Left hindlimb (tissue), 1 donor: ENCODE measurements at regions not wholly inside any gene's neighbourhood (a gene's known extent, or its start where the extent isn't known, plus 50 kb on each side); places are given as distances from the start of the nearest gene placed in this dataset.
"Not testable (repeated sequence)": the region's sequence is repeated elsewhere in the genome, so short reads cannot be mapped to it uniquely, and the experiment has no call there.

ENCODE experiments used
- DNase-seq: peaks from one replicate; pipeline ENCODE4 v3.0.0-alpha.2; 2018

DNA sequence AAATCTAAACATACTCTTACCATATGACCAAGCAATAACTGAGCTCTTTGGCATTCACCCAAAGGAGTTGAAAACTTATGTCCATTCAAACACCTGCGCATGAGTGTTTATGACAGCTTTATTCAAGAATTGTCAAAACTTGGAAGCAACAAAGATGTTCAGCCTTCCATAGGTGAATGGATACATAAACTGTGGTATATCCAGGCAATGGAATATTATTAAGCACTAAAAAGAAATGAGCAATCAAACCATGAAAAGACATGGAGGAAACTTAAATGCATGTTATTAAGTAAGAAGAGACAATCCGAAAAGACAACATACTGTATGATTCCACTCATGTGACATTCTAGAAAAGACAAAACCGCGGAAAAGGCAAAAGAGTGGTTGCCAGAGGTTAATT lies 312.0 kb upstream of the TMC3 start:
- DNase-seq, result no peak

DNA sequence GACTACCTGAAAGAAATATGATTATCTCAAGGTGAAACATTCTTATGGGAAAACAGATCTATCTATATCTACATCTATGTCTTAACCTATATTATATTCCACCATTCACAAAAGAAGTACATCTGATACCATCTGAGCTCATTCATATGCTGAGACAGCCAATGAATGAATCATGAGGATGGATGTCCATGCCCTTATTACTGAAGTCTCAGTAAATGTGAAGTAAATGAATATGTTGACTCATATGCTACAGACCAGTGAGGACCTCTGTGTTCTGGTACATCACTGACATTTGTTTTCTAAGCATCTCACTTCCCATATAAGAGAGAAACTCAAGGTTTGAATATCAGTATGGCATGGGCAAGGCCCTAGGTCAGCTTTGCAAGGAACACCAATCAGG lies 311.2 kb upstream of the TMC3 start:
- DNase-seq, result no peak

DNA sequence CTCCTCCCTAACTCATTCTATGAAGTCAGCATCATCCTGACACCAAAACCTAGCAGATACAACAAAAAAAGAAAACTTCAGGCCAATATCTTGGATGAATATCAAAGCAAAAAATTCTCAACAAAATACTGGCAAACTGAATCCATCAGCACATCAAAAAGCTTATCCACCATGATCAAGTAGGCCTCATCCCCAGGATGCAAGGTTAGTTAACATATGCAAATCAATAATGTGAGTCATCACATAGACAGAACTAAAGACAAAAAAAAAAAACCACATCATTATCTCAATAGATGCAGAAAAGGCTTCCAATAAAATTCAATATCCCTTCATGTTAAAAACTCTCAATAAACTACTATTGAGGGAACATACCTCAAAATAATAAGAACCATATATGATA lies 306.8 kb upstream of the TMC3 start:
- DNase-seq, result no peak

DNA sequence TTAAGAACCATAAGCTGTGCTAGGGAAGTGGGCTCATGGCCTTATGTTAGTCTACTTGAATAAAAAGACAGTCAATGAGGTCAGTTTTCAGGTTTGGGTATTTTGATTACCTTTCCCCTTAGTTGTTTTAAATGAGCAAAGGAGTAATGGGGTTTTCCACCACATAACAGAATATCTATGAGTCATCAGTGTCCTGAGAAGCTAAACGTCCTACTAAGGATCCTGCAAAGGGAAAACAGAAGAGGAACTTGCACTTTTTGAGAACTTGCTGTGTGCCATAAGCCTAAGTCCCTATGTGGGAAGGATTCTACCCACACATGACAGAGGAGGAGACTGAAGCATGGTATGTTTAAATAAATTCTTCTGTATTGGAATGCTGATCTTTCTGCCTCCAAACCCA lies 292.8 kb upstream of the TMC3 start:
- no peak for DNase-seq

DNA sequence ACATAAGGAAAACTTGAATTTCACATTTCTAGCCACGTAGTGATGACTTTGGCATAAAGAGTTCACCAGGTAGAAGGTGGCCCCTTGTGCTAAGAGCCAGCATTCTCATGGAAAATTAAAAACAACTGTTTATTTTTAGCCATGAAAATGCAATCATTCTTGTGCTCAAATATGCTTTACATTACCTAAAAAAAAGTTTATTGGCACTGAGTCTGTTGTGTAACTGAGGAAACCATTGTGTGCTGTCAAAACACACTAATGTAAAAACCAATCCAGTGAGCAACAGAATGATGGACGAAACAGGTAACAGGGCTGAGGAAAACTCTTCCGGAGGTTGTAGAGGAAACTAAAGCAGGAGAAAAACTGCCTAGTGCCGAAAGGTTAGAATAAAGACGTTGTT lies 287.0 kb upstream of the TMC3 start:
- DNase-seq, result no peak

DNA sequence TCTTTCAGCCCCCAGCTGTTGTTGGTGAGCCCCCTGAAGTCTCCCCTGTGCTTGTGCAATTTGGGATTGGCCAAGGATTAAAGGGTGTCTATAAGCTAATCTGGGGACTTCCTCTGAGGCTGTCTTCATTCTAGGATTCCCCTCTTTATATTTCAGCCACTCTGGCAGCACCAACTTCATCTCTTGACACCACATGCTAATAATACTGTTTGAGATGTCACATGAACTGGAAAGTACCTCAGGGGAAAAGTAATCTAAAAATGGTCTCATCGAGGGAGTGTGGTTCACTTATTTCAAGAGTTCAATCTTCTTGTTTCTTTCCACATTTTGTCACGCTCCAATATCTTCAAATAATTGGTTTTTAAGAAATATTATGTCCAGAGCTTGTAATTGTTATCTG lies 279.2 kb upstream of the TMC3 start:
- DNase-seq, result no peak

DNA sequence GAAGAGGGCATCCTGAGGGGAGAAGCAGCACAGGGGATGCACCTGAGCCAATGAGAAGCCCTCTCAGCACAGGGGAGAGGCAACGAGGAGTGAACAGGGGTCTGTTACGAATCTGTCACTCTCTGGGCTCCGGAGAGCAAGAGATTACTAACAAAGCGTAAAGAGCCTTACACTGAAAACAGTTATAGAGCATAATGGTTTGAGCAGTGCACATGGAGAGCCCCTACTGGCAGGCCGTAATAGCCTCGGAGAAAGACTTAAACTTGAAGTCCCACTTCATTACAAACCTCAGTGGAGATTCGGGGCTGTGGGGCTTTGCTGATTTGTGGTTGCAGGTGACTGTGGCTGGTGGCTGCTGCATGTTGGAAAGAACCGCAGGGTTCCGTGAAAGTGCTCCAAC lies 271.5 kb upstream of the TMC3 start:
- DNase-seq, result no peak

DNA sequence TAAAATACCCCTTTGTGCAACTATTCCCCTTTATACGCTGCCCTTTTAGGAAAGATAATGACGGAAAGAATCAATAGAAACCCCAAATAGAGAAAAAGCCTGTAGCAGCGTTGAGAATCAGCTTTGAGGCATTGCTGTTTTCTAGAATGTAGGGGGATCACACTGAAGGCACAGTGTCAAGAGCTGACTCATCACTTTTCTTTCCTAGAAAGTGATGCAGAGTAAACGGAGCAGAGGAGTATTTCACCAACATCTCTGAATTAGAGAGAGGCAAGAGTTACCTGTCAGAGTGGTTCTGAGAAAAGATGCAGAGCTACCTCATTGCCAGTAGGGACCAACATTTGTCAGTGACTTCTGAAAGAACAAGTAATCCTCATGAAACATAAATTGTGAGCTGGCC lies 269.8 kb upstream of the TMC3 start:
- DNase-seq, result no peak

DNA sequence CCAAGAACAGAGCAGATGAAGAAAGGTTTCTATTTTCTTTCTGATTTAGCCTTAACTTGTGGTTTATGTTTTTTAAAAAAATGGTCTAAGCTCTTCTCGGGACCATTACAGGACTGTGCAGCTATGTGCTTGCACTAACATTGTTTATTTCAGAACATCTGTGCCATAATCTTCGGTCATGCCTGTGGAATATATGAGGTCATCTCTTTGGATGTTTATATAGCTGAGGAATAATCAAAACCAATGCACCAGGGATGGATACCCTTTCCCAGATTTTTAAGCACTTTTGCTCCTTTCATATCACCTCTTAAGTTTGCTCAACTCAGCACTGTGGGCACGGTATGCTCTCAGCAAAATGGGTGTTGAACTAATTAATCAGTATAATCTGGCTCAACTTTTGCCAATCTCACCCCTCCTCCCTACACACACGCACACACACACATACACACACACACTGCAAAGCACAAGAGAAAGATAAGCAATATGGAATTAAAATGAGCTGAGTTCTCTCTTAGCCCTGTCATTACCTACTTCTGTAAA lies 268.5 kb upstream of the TMC3 start:
- peak; percentile 58 for DNase-seq

DNA sequence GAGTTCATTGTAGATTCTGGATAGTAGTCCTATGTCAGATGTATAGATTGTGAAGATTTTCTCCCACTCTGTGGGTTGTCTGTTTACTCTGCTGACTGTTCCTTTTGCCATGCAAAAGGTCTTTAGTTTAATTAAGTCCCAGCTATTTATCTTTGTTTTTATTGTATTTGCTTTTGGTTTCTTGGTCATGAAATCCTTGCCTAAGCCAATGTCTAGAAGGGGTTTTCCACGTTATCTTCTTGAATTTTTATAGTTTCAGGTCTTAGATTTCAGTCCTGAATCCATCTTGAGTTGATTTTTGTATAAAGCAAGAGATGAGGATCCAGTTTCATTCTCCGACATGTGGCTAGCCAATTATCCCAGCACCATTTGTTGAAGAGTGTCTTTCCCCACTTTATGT lies 262.1 kb upstream of the TMC3 start:
- DNase-seq, result not testable (repeated sequence)

DNA sequence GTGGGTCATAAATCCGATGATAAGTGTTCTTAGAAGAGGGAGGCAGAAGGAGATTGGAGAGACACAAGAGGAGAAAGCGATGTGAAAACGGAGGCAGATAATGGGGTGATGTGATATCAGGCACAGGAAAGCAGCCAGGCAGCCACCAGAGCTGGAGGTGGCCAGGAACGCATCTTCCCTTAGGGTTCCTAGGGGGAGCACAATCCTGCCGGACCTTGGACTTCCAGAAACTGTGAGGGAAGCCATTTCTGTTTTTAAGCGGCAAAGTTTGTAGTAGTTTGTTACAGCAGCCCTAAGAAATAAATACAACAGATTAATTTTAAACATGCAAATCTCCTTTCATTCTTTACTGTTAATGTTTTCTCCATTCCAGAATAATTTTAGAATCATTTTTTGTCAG lies 259.9 kb upstream of the TMC3 start:
- DNase-seq, result no peak

DNA sequence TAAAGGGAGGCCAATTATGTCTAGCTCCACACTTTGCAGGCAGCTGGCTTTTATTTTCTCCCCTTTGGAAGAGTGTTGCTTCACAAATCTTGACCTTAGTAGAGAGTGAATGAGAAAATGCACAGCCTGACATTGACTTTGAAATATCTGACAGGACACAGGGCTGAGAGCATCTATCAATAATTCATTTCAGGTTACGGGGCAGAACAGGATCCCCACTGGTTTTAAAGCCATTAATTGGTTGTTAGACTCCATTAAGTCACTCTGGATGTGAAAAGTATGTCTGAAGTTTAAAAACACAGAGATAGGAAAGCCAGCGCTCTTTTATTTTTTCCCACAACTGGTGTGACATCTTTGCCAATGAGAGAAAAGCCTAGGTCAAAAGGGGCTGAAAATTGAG lies 251.9 kb upstream of the TMC3 start:
- no peak for DNase-seq

DNA sequence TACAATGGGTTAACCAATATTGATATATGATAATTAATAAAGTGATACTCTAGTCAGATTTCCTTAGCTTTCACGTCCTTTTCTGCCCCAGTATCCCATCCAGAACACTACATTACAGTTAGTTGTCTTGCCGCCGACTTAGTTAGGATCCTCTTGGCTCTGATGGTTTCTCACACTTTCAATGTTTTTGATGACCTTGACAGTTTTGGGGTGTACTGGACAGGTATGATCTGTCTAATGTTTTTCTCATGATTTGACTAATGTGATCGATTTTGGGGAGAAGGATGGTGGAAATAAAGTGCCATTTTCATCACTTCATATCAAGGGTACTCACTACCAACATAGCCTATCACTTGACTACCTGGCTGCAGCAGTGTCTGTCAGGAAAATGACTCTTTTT lies 245.0 kb upstream of the TMC3 start:
- DNase-seq, result no peak

DNA sequence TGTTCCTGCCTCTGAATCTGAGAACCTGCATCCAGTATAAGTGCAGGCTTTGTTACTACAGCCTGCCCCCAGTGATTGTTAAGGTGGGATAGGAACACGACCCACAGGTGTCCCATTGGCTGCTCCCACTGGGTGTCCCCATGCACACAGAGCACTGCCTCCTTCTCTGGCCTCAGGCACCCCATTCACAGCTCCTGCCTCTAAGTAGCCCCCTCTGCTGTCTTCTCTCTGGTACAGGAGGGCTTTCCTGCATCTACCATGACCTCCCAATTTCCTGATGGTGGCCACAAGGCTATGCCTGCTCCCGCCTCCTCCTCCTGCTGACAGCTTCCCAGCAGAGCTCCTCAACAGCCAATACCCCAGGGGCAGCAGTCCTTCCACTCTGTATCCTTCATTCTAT lies 238.6 kb upstream of the TMC3 start:
- no peak for DNase-seq

DNA sequence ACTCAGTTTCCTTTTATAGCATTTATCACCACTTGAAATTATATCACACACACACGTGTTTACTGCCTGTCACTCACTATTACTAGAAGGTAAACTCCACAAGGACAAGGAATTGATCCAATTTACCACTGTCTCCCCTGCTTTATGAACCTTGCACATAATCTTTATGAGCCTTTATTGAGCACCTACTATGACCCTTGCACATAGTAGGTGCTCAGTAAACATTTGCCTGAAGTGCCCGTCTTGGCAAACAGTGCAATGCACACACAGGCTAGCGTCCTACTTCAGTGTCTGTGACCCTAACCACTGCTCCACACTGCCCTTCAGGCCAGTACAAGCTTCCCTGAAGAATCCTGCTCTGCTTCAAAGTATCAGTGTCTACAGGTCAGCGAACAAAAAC lies 237.7 kb upstream of the TMC3 start:
- DNase-seq, result no peak

DNA sequence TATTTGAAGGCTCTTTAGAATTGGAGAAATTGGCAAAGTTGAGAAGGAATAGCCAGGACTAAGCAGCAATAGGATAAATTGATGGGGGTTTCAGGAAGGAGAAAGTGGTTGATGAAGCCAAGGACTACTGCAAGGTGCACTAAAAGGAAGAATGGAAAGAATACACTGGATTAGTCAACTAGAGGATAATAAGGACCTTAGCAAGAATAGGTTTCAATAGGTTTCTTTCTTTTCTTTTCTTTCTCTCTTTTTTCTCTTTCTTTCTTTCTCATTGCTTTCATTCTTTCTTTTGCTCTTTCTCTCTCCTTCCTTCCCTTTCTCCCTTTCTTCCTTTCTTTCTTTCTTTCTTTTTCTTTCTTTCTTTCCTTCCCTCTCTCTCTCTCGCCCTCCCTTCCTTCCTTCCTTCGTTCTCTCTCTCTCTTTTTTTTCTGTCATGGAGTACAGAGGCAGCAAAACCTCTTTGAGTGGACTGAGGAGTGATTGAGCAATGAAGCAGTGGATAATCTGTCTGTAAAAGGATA lies 234.4 kb upstream of the TMC3 start:
- DNase-seq, result no peak

DNA sequence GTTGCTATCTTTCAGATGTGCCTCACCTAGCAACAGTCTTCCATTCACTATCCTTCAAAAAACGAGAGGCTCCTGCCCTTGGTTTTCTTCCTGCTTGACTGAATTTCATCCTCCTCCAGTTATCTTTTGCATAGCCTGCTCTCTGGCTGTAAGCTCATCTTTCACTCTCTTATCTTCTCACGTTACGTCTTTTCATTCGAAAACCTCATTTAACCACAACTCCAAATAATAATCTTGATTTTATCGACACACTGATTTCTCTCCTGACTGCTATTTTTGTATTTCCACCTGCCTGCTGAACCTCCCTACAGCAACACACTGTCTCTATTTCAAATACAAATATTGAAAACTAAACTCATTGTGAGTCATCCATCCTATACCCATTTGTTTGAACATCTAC lies 230.7 kb upstream of the TMC3 start:
- DNase-seq, result no peak

DNA sequence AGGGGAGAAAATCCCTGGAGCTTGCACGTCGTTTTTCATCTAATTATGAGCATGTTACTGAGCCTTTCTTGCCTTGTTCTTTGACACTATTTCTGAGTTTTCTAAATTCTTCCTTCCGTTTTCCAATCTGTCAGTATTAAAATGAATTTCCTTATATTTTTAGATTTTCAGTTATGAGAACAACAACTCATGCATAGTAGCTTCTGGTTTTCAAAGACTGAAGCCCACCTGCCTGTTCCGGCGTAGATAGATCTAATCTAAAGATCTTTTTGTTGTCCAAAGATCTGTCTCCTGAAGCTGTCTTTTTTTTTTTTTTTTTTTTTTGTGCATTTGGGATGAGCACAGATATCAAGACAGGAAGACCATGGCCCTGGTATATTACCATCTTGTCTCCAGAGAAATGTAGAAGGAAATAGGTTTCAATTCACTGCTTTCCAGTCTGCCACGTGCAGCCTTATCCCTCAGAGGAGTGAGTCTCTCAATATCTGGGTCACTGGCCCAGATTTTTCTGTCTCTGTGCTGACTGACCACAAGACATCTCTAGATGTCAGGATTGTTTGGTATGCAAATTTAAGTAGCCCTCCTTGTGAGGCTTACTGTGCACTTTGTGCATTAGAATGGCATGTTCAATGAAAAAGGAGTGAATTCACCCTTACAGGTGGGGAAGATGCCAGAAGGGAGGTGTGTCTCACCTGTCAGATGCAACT lies 222.3 kb upstream of the TMC3 start:
- DNase-seq, result no peak

DNA sequence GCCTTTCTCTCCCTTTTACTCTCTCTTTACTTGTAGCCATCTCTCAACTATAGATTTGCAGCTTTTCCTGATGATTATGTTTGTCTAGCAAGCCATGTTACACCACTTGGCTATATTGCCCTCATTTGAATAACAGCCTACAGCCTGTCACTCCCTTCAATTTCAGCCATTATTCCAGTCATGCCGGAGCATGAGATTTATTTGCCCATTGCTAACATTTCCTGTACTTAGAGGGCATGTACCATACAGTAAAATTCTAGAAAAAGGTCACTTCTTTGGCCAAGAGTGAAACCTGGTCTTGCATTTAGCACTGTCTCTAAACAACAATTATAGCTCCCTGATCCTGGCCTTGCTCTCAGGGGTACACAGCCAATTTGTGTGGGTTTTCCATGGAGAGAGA lies 221.7 kb upstream of the TMC3 start:
- DNase-seq, result no peak

DNA sequence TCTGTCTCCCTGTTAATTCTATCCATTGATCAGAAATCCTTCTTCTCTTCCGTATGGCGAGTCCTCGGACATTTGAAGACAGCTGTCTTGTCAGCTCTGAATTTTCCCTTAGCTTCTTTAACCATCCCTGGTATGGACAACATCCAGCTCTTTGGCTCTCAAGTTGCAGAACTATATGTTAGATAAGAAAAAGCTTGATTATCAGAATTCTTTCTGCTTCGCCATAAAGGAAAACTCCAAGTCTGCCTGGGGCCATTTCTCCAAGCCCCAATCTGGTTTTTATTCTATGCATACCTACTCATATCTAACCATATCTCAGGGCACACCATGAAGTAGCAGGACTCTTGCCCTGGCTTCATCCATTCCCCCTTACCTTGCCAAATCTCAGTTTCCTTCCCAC lies 215.7 kb upstream of the TMC3 start:
- DNase-seq, result no peak

DNA sequence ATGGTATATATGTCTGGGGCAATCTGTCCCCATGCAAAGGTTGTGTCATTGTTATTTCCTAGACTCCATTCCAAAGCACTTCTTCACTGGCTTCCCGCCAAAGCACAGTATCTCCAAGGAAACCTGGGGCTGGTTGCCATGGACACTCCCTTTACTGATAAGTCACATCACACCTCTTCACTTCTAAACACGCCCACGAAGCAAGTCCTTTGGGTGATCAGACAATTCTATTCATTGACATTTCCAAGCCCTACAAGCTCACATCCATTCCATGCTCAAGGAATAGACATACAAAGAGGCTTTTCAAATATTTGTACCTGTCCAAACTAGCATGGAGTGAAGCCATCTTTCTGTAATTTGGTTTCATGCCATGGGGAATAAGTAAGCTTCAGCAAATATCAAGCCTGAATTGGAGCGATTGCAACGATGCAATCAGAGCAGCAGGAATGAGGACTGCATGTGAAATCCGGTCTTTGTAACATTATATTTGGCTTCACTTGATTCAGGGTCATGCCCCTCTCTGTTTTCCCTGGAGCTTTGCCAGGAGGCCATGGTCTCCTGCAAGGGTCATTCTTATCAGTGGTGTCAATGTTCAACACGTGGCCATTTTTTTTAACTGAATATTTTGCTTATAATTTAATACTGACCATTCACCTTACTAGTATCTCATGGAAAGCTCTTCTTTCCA lies 201.6 kb upstream of the TMC3 start:
- DNase-seq, result no peak

DNA sequence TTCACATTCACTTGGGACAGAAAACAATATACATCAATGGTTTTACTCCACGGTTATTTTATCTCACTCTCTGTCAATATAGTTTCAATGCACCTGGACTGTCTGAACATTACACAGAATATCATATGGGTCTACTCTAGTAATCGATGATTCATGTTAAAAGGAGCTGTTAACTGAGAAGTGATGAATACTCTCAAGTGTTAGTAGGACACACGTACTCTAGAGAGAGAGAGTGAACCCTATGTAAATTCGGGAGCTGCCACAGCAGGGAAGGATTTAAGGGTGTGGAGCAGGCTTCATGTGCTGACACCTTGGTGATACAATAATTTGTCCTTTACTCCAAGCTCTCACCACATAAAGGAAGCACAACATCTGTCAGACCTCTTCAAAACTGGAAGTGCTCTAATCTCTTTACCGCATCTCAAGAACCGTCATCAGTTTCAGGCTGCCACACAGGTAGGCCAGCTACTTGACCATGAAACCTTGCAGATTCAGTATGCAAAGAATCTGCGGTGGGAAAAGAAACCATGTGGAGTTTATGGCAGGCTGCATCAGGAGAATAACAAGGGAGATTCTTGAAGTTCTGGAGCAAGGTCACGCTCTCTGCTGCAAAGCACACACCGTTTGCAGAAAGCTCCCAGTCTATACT lies 199.2 kb upstream of the TMC3 start:
- no peak for DNase-seq

DNA sequence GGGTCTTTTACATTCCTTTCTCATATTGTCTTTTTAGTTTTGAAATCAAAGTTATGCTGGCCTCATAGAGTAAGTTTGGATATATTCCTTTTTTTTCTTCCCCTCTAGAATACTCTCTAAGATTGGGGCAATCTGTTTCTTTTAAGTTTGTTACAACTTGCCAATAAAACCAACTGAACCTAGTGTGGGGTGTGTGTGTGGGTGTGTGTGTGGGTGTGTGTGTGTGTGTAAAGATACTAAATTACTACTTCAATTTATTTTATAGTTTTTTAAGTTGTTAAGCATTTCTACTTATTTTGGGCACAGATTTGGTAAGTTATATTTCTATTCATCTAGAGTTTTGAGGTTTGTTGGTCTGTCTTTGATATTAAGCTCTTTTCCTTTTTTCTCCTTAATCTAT lies 198.2 kb upstream of the TMC3 start:
- DNase-seq, result no peak
